HEK293 (cell line): ENCODE measurements at regions not wholly inside any gene's neighbourhood (a gene's known extent, or its start where the extent isn't known, plus 50 kb on each side); places are given as distances from the start of the nearest gene placed in this dataset.

Experiments
- GLI2 ChIP-seq: fragments of 450-650 bp; formaldehyde crosslinking; IDR thresholded peaks from 2 replicates; pipeline ENCODE4; 2017; ENCODE audit warnings: missing biosample characterization, missing genetic modification characterization, low read depth, borderline replicate concordance
- REST ChIP-seq: fragments of 450-650 bp; formaldehyde crosslinking; IDR thresholded peaks from 2 replicates; pipeline ENCODE4 v1.5.1; 2016; ENCODE audit warnings: missing biosample characterization, missing genetic modification characterization
- SALL2 ChIP-seq: fragments of 450-650 bp; formaldehyde crosslinking; IDR thresholded peaks from 2 replicates; pipeline ENCODE4 v1.5.0; 2017; ENCODE audit warnings: missing biosample characterization, mild to moderate bottlenecking, missing genetic modification characterization, borderline replicate concordance
- WT1 ChIP-seq: fragments of 450-650 bp; formaldehyde crosslinking; IDR thresholded peaks from 2 replicates; pipeline ENCODE4 v1.5.1; 2016; ENCODE audit warnings: missing biosample characterization, missing genetic modification characterization
- ZNF10 ChIP-seq: fragments of 450-650 bp; formaldehyde crosslinking; IDR thresholded peaks from 2 replicates; pipeline ENCODE4 v1.5.1; 2017; ENCODE audit warnings: missing biosample characterization, missing genetic modification characterization
- ZNF138 ChIP-seq: fragments of 450-650 bp; formaldehyde crosslinking; IDR thresholded peaks from 2 replicates; pipeline ENCODE4 v1.5.1; 2016; ENCODE audit warnings: missing biosample characterization, missing genetic modification characterization, borderline replicate concordance
- ZNF175 ChIP-seq: fragments of 450-650 bp; formaldehyde crosslinking; IDR thresholded peaks from 2 replicates; pipeline ENCODE4 v1.5.1; 2016; ENCODE audit warnings: missing biosample characterization, missing genetic modification characterization
- ZNF501 ChIP-seq: fragments of 450-650 bp; formaldehyde crosslinking; IDR thresholded peaks from 2 replicates; pipeline ENCODE4 v1.5.1; 2016; ENCODE audit warnings: missing biosample characterization, missing genetic modification characterization
- ZSCAN23 ChIP-seq: fragments of 450-650 bp; formaldehyde crosslinking; IDR thresholded peaks from 2 replicates; pipeline ENCODE4 v1.5.1; 2016; ENCODE audit warnings: missing biosample characterization, missing genetic modification characterization
- TF ChIP-seq, protein P1 (sequence below): fragments of 450-650 bp; formaldehyde crosslinking; IDR thresholded peaks from 2 replicates; pipeline ENCODE4 v1.5.1; 2016; ENCODE audit warnings: missing biosample characterization, missing genetic modification characterization

GRCh38 chr4:42724451-42724850 lies 67.5 kb upstream of the ATP8A1 start:
- no peak for TF ChIP-seq SALL2 (tag by site-specific recombination)
- no peak for TF ChIP-seq GLI2 (tag by site-specific recombination)
- TF ChIP-seq WT1 (tag by site-specific recombination): no peak
- TF ChIP-seq, protein P1, sequence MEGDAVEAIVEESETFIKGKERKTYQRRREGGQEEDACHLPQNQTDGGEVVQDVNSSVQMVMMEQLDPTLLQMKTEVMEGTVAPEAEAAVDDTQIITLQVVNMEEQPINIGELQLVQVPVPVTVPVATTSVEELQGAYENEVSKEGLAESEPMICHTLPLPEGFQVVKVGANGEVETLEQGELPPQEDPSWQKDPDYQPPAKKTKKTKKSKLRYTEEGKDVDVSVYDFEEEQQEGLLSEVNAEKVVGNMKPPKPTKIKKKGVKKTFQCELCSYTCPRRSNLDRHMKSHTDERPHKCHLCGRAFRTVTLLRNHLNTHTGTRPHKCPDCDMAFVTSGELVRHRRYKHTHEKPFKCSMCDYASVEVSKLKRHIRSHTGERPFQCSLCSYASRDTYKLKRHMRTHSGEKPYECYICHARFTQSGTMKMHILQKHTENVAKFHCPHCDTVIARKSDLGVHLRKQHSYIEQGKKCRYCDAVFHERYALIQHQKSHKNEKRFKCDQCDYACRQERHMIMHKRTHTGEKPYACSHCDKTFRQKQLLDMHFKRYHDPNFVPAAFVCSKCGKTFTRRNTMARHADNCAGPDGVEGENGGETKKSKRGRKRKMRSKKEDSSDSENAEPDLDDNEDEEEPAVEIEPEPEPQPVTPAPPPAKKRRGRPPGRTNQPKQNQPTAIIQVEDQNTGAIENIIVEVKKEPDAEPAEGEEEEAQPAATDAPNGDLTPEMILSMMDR: no peak
- no peak for TF ChIP-seq ZSCAN23 (tag by site-specific recombination)
- no peak for TF ChIP-seq ZNF138 (tag by site-specific recombination)
- no peak for TF ChIP-seq REST (tag by site-specific recombination)
- no peak for TF ChIP-seq ZNF501 (tag by site-specific recombination)
- no peak for TF ChIP-seq ZNF10 (tag by site-specific recombination)
- no peak for TF ChIP-seq ZNF175
